WTC11 (cell line): ENCODE measurements at regions not wholly inside any gene's neighbourhood (a gene's known extent, or its start where the extent isn't known, plus 50 kb on each side); places are given as distances from the start of the nearest gene placed in this dataset.

ENCODE experiments used
- ATF1 ChIP-seq: sonication (generic); formaldehyde crosslinking; IDR thresholded peaks from 2 replicates; pipeline ENCODE4 v1.8.1; 2023; ENCODE audit warnings: mild to moderate bottlenecking, moderate library complexity, missing genetic modification reagents
- GABPB1 ChIP-seq: sonication (generic); formaldehyde crosslinking; IDR thresholded peaks from 2 replicates; pipeline ENCODE4 v1.8.1; 2023; ENCODE audit warnings: mild to moderate bottlenecking, missing genetic modification reagents
- IRF2 ChIP-seq: sonication (generic); formaldehyde crosslinking; IDR thresholded peaks from 2 replicates; pipeline ENCODE4 v1.8.0; 2022; ENCODE audit warnings: low read depth, missing genetic modification reagents, borderline replicate concordance
- MYBL2 ChIP-seq: sonication (generic); formaldehyde crosslinking; IDR thresholded peaks from 2 replicates; pipeline ENCODE4 v1.8.1; 2023; ENCODE audit warnings: mild to moderate bottlenecking, moderate library complexity, missing genetic modification reagents
- NR3C1 ChIP-seq: sonication (generic); formaldehyde crosslinking; conservative IDR thresholded peaks from 2 replicates; pipeline ENCODE4 v1.8.1; 2023; ENCODE audit warnings: low read depth, mild to moderate bottlenecking, missing genetic modification reagents
- ZNF138 ChIP-seq: sonication (generic); formaldehyde crosslinking; conservative IDR thresholded peaks from 2 replicates; pipeline ENCODE4 v1.8.1; 2022; ENCODE audit warnings: mild to moderate bottlenecking, moderate library complexity, missing genetic modification reagents
- TF ChIP-seq, protein P1 (sequence below): fragments of 200-600 bp; IDR thresholded peaks from 2 replicates; pipeline ENCODE4 v1.8.0; 2022; ENCODE audit warnings: antibody characterized with exemption
- TF ChIP-seq, protein P2 (sequence below): sonication (generic); formaldehyde crosslinking; IDR thresholded peaks from 2 replicates; pipeline ENCODE4 v1.8.0; 2022; ENCODE audit warnings: mild to moderate bottlenecking, missing genetic modification reagents
- TF ChIP-seq, protein P3 (sequence below): sonication (generic); formaldehyde crosslinking; IDR thresholded peaks from 2 replicates; pipeline ENCODE4 v1.8.0; 2022; ENCODE audit warnings: mild to moderate bottlenecking, missing genetic modification reagents
- TF ChIP-seq, protein P4 (sequence below): sonication (generic); formaldehyde crosslinking; conservative IDR thresholded peaks from 2 replicates; pipeline ENCODE4 v1.8.1; 2022; ENCODE audit warnings: mild to moderate bottlenecking, missing genetic modification reagents
- TF ChIP-seq, protein P5 (sequence below): sonication (generic); formaldehyde crosslinking; IDR thresholded peaks from 2 replicates; pipeline ENCODE4 v1.8.1; 2023; ENCODE audit warnings: mild to moderate bottlenecking, missing genetic modification reagents, moderate library complexity

DNA sequence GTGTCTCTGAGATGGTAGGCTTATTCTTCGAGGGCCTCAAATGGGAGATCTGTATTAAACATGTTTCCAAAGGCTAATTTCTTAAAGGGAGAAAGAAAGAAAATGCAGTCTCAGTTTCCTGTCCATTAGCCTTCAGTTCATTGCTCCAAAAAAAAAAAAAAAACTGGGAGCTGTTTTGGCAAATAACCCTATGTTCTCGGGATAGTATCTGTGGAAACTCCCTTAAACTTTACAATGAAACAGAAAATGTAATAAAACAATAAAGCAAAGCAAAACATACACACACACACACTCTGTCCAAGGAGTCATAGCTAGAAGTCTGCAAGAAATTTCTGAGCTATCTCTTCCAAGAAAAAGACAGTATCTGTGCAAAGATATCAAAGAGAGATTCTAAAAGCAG, 172.5 kb upstream of the CELF2 start:
- TF ChIP-seq, protein P1, sequence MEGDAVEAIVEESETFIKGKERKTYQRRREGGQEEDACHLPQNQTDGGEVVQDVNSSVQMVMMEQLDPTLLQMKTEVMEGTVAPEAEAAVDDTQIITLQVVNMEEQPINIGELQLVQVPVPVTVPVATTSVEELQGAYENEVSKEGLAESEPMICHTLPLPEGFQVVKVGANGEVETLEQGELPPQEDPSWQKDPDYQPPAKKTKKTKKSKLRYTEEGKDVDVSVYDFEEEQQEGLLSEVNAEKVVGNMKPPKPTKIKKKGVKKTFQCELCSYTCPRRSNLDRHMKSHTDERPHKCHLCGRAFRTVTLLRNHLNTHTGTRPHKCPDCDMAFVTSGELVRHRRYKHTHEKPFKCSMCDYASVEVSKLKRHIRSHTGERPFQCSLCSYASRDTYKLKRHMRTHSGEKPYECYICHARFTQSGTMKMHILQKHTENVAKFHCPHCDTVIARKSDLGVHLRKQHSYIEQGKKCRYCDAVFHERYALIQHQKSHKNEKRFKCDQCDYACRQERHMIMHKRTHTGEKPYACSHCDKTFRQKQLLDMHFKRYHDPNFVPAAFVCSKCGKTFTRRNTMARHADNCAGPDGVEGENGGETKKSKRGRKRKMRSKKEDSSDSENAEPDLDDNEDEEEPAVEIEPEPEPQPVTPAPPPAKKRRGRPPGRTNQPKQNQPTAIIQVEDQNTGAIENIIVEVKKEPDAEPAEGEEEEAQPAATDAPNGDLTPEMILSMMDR, result no peak
- TF ChIP-seq ZNF138 (CRISPR knock-in tag), result no peak
- TF ChIP-seq, protein P2, sequence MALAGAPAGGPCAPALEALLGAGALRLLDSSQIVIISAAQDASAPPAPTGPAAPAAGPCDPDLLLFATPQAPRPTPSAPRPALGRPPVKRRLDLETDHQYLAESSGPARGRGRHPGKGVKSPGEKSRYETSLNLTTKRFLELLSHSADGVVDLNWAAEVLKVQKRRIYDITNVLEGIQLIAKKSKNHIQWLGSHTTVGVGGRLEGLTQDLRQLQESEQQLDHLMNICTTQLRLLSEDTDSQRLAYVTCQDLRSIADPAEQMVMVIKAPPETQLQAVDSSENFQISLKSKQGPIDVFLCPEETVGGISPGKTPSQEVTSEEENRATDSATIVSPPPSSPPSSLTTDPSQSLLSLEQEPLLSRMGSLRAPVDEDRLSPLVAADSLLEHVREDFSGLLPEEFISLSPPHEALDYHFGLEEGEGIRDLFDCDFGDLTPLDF (CRISPR knock-in tag), result no peak
- no peak for TF ChIP-seq NR3C1
- no peak for TF ChIP-seq IRF2 (CRISPR knock-in tag)
- TF ChIP-seq, protein P3, sequence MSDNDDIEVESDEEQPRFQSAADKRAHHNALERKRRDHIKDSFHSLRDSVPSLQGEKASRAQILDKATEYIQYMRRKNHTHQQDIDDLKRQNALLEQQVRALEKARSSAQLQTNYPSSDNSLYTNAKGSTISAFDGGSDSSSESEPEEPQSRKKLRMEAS (CRISPR knock-in tag), result no peak
- no peak for TF ChIP-seq MYBL2 (CRISPR knock-in tag)
- TF ChIP-seq ATF1, result no peak
- TF ChIP-seq GABPB1 (CRISPR knock-in tag), result no peak
- TF ChIP-seq, protein P4, sequence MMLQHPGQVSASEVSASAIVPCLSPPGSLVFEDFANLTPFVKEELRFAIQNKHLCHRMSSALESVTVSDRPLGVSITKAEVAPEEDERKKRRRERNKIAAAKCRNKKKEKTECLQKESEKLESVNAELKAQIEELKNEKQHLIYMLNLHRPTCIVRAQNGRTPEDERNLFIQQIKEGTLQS, result no peak
- TF ChIP-seq, protein P5, sequence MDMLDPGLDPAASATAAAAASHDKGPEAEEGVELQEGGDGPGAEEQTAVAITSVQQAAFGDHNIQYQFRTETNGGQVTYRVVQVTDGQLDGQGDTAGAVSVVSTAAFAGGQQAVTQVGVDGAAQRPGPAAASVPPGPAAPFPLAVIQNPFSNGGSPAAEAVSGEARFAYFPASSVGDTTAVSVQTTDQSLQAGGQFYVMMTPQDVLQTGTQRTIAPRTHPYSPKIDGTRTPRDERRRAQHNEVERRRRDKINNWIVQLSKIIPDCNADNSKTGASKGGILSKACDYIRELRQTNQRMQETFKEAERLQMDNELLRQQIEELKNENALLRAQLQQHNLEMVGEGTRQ (CRISPR knock-in tag), result no peak
